HG03139 (cell line): ENCODE measurements at regions not wholly inside any gene's neighbourhood (a gene's known extent, or its start where the extent isn't known, plus 50 kb on each side); places are given as distances from the start of the nearest gene placed in this dataset.
"Not testable (repeated sequence)": the region's sequence is repeated elsewhere in the genome, so short reads cannot be mapped to it uniquely, and the experiment has no call there.

Experiments used
- ATAC-seq: cut with Tn5 transposase; IDR thresholded peaks from one replicate; pipeline ENCODE4 v1.9.1; 2021; ENCODE audit not compliant: unreplicated experiment

DNA sequence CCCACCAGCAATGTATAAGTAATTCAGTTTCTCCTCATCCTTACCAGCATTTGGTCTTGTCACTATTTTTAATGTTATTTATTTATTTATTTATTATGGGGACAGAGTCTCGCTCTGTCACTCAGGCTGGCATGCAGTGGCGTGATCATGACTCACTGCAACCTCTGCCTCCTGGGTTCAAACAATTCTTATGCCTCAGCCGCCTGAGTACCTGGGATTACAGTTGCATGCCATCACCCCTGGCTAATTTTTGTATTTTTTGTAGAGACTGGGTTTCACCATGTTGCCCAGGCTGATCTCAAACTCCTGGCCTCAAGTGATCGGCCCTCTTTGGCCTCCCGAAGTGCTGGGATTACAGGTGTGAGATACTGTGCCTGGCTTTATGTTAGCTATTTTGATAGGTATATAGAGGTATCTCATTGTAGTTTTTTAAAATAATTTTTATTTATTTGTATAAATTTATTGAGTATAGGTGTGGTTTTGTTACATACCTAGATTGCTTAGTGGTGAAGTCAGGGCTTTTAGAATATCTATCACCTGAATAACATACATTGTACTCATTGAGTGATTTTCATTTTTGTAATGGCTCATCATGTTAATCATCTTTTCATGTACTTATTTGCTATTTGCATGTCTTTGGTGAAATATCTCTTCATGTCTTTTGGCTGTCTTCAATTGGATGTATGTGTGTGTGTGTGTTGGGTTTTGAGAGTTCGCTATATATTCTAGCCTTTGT, 53.3 kb downstream of the TANC2 start:
- ATAC-seq = no peak

DNA sequence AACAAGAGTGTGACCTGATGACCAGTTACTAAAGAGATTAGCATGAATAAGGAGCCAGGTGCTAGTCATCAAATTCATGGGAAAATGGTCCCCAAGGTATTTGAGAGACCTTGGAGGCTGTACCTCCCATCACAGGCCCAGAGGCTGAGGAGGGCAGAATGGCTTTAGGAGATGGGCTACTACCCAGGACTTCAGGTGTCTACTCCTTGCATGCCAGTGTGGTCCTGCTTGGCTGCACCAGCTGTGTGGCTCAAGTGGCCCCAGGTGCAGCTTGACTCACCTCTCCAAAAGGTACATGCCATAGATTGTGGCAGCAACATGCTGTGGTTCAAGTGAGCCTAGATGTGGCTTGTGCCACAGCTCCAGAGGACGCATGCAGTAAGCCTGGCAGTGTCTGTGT, 56.5 kb downstream of the TANC2 start:
- ATAC-seq = no peak

DNA sequence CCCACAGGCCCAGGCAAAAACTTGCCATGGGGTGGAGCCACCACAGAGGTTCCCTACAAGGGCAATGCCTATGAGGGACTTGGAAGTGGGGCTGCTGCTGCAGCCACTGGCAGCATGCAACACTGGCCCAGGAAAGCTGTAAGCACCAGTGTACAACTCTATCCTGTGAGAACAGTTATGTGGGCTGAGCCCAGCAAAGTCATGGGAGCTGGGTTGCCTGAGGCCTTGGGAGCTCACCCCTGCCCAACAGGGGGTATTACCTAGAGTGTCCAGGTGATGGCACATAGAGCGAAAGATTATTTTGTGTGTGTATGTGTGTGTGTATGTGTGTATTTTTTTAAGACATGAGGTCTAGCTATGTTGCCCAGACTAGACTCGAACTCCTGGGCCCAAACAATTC, 57.0 kb downstream of the TANC2 start:
- no peak for ATAC-seq

DNA sequence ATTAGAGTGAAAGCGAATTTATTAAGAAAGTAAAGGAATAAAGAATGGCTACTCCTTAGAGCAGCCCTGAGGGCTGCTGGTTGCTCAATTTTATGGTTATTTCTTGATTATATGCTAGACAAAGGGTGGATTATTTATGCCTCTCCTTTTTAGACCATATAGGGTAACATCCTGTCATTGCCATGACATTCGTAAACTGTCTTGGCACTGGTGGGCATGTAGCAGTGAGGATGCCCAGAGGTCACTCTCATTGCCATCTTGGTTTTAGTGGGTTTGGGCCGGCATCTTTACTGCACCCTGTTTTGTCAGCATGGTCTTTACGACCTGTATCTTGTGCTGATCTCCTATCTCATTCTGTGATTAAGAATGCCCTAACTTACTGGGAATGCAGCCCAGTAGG, 58.2 kb downstream of the TANC2 start:
- no peak for ATAC-seq

DNA sequence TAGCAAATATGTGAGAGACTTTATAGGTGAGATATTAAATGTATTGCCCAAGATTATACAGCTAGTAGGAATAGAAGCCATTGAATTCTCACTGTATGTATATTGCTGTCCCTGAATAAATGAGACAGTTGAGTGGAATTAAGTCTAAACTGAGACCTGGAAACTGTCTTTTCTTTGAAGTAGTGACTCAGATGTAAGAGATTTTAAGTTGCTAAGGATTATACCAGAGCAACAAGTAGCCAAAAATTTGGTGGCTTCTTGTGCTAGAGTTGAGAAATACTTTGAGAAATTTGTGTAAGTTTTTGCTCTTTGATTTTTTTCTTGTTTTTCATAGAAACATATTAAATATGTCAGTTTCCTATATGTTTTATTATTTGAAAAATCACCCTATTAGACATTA, 58.7 kb downstream of the TANC2 start:
- no peak for ATAC-seq

DNA sequence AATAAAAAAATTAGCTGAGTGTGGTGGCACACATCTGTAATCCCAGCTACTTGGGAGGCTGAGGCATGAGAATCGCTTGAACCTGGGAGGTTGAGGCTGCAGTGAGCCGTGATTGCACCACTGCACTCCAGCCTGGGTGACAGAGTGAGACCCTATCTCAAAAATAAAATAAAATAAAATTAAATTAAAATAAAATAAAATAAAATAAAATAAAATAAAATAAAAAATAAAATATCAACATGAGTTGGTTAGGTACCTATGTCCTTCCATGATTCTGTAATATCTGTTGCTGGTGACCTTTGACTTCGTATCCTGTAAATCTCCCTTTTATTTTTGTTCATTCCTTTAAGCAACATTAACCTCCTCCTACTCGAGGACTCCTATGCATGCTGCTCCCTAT, 59.6 kb downstream of the TANC2 start:
- ATAC-seq = not testable (repeated sequence)

DNA sequence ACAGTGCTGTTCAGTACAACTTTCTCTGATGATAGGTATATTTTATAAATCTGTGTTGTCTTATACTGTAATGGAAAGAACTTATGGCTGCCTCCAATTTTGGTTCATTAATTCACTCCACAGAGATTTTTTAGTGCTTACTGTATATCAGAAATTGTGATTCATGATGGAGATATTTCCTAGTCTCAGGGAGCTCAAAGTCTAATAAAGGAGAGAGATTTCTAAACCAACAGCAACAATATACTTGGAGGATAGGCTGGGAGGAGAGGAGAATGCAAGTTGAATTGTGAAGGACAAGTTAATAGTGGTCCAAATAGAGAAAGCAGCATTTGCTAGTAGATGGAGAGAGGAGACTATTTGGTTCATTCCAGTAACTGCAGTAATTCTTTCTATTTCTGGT, 63.5 kb downstream of the TANC2 start:
- ATAC-seq = no peak

DNA sequence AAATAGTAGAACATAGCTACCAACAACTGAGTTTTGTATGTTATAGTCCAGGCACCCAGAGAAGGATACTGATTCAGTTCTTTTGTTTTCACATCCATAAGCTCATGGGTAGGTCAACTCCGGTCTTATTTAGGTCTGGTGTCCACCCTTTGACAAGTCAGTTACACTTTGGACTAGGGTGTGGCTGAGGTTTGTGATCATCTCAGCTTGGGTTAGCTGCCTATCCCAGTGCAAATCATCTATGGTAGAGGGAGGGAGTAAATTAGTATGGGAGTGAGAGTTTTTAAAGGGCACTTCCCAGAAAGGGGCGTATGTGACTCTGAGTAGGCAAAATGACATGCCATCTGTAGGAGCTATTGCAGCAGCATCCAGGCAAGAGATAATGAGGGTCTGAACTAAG, 66.1 kb downstream of the TANC2 start:
- no peak for ATAC-seq

DNA sequence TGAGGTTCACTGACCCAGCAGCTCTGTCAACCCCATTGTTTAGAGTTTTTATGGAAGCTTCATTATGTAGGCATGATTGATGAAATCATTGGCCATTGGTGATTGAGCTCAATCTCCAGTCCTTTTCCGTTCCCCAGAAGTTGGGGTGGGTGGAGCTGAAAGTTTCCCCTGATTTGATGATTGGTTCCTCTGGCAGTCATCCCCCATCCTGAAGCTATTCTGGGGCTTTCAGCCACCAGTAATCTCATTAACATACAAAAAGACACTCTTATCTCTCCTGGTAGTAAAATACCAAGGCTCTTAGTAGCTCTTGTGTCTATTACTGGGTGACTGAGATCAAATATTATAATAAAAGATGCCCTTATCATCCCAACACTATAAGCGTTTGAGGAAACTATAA, 67.1 kb downstream of the TANC2 start:
- ATAC-seq = no peak

DNA sequence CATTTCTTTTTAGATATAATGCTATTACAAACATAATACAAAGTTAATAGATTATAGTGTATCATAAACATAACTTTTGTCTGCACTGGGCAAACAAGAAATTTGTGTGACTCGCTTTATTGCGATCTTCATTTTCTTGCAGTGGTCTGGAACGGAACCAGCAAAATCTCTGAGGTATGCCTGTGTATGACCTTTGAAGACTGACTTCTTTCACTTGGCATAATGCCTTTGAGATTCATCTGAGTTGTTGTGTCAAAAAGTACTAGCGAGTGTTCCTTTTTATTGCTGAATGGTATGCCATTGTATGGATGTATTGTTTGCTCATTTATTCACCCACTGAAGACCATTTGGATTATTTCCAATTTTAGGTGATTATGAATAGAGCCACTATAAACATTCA, 69.2 kb downstream of the TANC2 start:
- ATAC-seq = no peak

DNA sequence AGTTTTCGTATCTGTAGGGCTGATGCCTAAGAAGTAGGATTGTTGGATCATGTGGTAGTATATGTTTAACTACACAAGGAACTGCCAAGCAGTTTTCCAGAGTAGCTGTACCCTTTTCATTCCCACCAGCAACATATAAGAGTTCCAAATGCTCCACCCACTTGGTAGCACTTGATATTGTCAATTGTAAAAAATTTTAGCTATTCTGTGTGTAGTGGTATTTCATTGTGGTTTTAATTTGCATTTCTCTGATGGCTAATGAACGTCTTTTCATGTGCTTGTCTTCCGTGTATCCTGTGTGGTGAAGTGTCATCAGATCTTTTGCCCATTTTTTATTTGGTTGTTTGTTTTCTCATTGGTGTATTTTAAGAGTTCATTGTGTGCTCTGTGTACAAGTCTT, 69.7 kb downstream of the TANC2 start:
- ATAC-seq = no peak

DNA sequence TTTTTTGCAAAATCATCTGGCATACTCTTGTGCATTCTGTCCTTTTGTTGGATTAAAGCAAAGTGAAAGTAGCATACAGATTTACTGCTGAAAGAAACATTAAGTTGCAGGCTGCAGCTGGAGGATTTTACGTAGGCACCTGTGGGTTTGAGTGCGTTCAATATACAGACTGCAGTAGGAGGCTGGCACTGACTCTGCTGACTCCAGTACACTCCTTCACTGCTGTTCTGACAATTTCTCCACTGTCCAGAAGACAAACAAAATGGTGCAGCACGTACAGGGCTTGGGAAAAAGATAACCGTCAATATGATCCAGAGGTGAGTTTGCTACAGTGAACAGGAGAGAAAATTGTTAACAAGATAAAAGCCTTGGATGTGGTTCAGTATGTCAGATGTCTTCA, 73.3 kb downstream of the TANC2 start:
- ATAC-seq = no peak

DNA sequence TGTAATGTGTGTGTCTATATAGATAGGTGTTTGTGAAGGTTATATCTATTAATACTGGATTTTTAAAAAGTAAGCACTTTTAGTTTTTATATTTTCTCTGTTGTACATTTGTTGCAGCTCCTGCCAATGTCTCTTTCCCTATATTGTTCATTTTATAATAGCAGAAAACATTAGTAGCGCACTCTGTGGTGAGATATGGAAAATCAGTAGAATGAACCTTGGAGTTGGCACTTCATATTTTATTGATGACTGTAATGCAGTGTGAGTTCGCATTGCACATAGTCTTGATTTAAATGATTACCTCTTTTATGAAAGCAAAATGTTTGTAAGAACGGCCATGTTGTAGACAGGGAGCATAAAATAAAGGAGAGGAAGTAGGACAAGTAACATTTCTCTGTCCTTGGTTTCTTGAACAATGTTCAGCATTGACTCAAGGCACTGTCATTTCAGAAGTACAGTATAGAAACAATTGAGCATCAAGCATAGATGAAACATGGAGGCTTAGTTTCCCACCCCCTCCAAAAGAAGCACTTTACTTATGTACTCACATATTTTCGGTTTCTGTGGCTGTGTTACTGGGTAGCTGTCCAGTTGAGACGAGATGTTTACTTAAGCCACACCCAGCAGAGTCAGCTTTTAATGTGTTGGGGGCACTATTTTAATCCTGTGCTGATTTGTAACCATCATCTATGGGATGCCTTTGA, 74.0 kb downstream of the TANC2 start:
- no peak for ATAC-seq

DNA sequence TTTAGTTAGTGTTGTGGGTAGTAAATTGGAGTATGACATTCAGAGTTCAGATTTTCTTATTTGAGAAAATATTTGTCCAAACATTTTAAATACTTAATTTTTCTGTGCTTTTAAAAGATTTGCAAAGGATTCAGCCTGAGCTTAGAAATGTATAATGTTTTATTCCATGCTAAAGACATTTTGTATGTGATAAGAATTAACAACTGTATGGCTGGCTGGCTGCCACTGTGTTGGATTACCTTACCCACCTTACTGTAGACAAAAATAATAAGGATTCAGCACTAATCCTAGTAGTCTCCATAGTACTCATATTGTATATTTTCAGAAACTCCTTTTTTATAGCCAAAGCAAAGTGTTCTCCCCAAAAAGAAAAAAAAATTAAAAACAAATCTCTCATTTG, 74.8 kb downstream of the TANC2 start:
- ATAC-seq = no peak

DNA sequence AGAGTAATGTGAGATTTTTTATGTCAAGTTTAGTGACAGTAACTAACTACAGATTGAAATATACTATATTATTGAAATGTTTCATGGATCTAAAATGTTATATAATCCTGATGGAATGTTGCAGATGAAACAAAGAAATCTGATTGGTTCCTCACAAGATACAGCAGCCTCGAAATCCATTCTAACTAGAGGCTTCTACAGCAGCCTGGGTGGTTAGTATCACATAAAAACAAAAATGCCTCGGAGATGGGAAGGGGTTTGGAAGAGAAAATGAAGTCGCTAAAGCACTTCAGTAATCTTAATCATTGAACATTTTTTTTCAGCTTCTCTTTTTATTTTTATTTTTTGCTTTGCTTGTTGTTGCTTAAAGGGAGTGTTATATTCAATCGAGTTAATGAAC, 75.2 kb downstream of the TANC2 start:
- no peak for ATAC-seq

DNA sequence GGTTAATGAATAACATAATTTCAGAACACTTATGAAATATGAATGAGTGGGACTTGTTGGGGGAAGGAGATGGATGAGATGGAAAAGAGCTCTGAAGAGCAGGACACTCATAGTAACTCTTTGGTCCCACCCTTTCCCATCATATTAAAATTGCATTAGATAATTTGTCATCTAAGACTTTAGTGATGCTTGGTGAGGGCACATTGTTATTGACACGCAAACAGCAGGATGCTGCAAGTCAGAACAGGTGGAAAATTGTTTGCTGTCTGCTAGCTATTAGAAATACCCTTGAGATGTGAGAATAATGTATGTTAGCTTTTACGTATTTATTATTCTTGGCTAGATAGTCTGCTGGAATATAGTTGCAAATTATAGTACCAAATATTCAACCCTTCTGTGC, 75.7 kb downstream of the TANC2 start:
- no peak for ATAC-seq

DNA sequence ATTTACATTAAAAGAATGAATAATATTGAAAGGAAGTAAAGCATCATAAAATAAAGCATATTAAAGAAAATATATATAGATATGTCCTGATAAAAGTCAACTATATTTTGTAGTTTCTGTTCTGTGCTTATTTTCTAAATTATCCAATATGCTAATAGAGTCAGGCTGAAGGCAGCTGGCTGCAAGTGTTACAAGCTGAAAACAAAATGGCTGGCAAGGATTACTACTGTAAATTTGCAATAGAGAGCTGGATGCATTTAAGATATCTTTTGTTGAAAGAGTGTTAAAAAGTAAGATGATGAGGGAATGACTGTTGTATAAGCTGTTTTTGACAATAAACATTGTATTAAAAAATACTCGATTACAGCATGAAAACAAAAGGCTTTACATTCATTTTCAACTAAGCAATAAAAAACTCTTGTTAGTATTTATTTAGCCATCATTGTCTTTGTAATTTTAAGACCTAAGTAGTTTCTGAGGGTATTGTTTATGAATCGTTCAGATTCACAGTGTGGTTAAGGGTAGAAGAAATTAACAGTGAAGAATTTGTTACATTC, 76.3 kb downstream of the TANC2 start:
- ATAC-seq = no peak

DNA sequence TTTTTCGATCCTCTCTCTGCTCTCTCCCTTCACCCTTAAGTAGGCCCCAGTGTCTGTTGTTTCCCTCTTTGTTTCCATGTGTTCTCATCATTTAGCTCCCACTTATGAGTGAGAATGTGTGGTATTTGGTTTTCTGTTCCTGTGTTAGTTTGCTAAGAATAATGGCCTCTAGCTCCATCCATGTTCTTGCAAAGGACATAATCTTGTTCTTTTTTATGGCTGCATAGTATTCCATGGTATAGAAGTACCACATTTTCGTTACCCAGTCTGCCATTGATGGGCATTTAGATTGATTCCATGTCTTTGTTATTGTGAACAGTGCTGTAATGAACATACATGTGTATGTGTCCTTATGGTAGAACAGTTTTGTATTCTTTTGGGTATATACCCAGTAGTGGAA, 91.5 kb downstream of the TANC2 start:
- ATAC-seq = not testable (repeated sequence)

DNA sequence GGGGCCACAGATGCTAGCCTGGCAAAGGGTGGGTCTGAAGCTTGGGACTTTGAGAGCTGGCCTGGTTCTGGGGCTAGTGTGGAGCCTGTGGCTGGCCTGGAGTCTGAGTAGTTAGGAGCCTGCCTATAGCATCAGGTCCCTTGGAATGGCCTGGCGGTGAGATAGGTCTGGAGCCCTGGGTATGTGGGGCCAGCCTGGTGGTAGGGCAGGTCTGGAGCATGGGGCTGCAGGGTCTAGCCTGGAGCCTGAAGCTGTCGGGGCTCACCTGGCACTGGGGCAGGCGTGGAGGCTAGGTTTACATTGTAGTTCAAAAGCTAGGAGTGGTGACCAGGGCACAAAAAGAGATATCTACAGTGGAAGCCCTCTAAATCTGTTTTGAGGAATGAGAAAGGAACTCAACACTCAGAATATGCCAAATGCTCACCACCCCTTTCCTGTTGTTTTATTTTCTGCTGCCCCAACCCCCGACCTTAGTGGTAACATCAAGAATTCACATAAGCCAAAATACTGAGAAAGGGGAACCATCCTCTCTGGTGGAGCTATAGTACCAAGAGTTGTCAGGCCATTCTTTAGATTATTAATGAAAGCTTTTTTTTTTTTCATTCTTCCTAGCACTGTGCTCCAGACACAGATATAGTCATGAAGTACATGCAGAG, 100.3 kb downstream of the TANC2 start:
- no peak for ATAC-seq

DNA sequence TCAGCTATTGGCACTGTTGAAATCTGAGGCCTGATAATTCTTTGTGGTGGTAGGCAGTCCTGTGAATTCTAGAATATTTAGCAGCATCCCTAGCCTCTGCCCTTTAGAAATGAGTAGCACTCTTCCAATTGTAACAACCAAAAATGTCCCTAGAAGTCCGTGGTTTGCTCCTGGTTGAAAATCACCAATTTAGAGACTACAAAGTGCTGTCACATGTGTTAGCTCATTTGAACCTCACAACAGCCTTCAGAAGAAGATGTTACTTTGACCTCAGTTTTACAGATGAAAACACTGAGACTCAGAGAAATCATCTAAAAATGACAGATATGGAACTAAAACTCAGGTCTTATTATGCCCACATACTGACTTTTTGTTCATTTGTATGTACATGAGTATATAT, 103.2 kb downstream of the TANC2 start:
- ATAC-seq = no peak

DNA sequence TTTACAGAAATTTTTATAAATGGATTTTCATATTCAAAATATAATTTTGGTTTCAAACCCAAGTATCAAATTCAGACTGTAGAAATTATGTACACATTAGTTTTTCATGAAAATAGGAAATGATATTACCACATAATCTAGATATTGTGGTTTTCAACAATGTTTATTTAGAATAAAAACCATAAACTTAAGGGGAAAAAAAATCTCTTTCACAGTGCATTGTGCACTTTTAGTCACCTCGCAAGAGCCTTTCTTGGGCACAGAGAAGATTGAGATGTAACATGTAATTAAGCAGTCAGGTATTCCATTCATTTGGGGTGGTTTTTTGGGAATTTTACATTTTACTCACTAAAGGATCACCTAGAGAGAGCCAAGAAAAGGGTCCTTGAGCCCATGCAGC, 104.0 kb downstream of the TANC2 start:
- ATAC-seq = no peak

DNA sequence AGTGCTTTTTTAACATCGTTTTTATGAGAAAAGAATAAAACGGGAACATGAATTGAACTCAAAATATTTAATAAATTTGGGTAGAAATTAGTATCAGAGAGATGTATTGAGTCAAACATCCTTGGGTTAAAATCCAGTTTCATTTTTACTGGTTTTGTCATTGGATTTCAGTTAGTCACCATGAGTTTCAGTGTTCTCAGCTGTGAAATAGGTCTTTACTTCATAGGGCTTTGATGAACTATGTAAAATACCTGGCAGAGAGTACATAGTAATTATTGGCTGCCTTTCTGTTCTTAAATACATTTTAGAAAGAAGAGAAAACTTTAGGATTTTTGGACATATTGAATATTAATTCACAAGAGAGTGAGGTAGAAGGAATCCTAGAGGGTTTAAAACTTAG, 105.8 kb downstream of the TANC2 start:
- no peak for ATAC-seq
